ENCODE measurements at regions not wholly inside any gene's neighbourhood (a gene's known extent, or its start where the extent isn't known, plus 50 kb on each side); places are given as distances from the start of the nearest gene placed in this dataset.

DNA sequence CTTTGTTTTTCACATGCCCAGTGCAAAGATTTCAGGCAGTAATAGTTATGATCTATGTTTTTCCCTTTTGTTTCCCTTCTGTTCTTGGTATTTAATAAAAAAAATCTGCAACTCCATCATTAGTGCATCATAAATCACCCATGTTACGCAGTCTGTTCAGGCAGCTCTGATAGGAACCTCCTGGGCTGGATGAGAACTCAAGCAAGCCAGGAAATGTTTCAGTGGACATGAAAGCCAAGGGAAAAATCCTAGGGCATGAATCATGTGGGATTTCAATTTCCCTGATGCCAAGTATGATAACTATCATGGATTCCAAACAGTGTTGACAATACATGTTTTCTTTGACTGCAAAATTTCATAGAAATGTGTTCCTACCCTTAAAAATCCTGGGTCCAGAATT is 119.7 kb upstream of the TARS1 start:
- WGBS (ENCODE audit: insufficient coverage, low coverage, missing lambda C conversion rate): 8% methylated on average over 1 of the region's 1 CpG
- Histone ChIP-seq H2AFZ (ENCODE audit: low read depth, low read length) (no peak overlapping the region), H3K36me3 (ENCODE audit: control insufficient read depth, insufficient read depth, low read length) (no peaks in the 10 kb centered on the region), H3K9me3 (replicated peaks; ENCODE audit: control insufficient read depth, insufficient read depth, low read depth, low read length) (no peaks in the 10 kb centered on the region), H3K4me3 (no peak overlapping the region), H3K4me1 (replicated peaks in 1 of 2; ENCODE audit: control insufficient read depth in 2 of 2, insufficient read depth in 2 of 2, low read length in 2 of 2) (no peaks in the 10 kb centered on the region), H3K9ac (ENCODE audit: insufficient read depth in 1 of 2, low read depth in 2 of 2, low read length in 2 of 2) (no peak overlapping the region), H4K20me1 (replicated peaks; ENCODE audit: control insufficient read depth, insufficient read depth, low read length) (no peaks in the 10 kb centered on the region), H3K79me2 (ENCODE audit: control insufficient read depth, insufficient read depth, low read length) (no peaks in the 10 kb centered on the region), H3K9me1 (ENCODE audit: control insufficient read depth, insufficient read depth, low read length) (no peaks in the 10 kb centered on the region), H3K27me3 (ENCODE audit: control insufficient read depth in 2 of 2, insufficient read depth in 2 of 2, low read length in 2 of 2) (no peaks in the 10 kb centered on the region), H3K4me2 (ENCODE audit: insufficient read depth, low read length) (no peak overlapping the region), H3K27ac (ENCODE audit: extremely low read depth, low read depth, low read length) (no peak overlapping the region)
- intact Hi-C loops (cut with micrococcal nuclease) (no loop called here), in situ Hi-C loops (cut with MboI) (no loop called here)
- ATAC-seq: no peak
- no peak for DNase-seq (ENCODE audit: extremely low read depth in 1 of 4, low spot score in 3 of 4)
- TF ChIP-seq MAFG (tag; conservative IDR thresholded peaks at IDR 0.05) (no peak), HDAC3 (IDR thresholded peaks at IDR 0.05; ENCODE audit: borderline replicate concordance, partially characterized antibody) (no peak), CC2D1A (IDR thresholded peaks at IDR 0.05) (no peak), RCOR1 (IDR thresholded peaks at IDR 0.05; ENCODE audit: borderline replicate concordance in 1 of 2, low read depth in 2 of 2, low read length in 2 of 2) (no peak)
- POLR2A ChIA-PET: no interaction called here
- CTCF ChIA-PET (ENCODE audit: low intra/inter-chr PET ratio): no interaction called here
- no peak for FAIRE-seq
- BruUV-seq (replicated peaks): no TSS peak

DNA sequence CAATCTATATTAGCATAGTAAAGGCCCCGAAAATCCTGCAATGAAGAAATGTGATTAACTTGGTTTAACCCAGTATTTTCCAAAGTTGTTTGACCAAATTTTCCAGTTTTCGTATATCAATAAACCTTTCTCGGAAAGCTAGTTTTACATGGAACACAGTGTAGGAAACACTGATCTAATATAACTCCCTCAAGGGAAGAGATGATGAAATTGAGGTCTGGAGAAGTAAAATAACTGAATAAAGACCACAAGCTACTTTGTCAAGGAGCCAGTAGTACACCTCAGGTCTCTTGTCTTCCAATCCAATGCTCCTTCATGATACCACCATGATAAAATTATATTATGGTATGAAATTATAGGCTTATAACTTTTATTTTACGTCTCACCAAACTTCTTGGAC is 118.1 kb upstream of the TARS1 start:
- Histone ChIP-seq H3K27ac (ENCODE audit: extremely low read depth, low read depth, low read length) (no peak overlapping the region), H3K9me3 (replicated peaks; ENCODE audit: control insufficient read depth, insufficient read depth, low read depth, low read length) (no peaks in the 10 kb centered on the region), H3K9ac (ENCODE audit: insufficient read depth in 1 of 2, low read depth in 2 of 2, low read length in 2 of 2) (no peak overlapping the region), H2AFZ (ENCODE audit: low read depth, low read length) (no peak overlapping the region), H3K4me3 (no peak overlapping the region), H3K4me1 (replicated peaks in 1 of 2; ENCODE audit: control insufficient read depth in 2 of 2, insufficient read depth in 2 of 2, low read length in 2 of 2) (no peaks in the 10 kb centered on the region), H4K20me1 (replicated peaks; ENCODE audit: control insufficient read depth, insufficient read depth, low read length) (no peaks in the 10 kb centered on the region), H3K79me2 (ENCODE audit: control insufficient read depth, insufficient read depth, low read length) (no peaks in the 10 kb centered on the region), H3K4me2 (ENCODE audit: insufficient read depth, low read length) (no peak overlapping the region), H3K27me3 (ENCODE audit: control insufficient read depth in 2 of 2, insufficient read depth in 2 of 2, low read length in 2 of 2) (no peaks in the 10 kb centered on the region), H3K36me3 (ENCODE audit: control insufficient read depth, insufficient read depth, low read length) (no peaks in the 10 kb centered on the region), H3K9me1 (ENCODE audit: control insufficient read depth, insufficient read depth, low read length) (no peaks in the 10 kb centered on the region)
- ATAC-seq (no peak), DNase-seq (ENCODE audit: extremely low read depth in 1 of 4, low spot score in 3 of 4) (no peak), FAIRE-seq (no peak)
- intact Hi-C loops (cut with micrococcal nuclease): no loop called here
- CTCF ChIA-PET (ENCODE audit: low intra/inter-chr PET ratio): no interaction called here
- in situ Hi-C loops (cut with MboI): no loop called here
- TF ChIP-seq PHF21A (IDR thresholded peaks at IDR 0.05; ENCODE audit: borderline replicate concordance, low read depth) (no peak), COPS2 (conservative IDR thresholded peaks at IDR 0.05) (no peak), JUND (IDR thresholded peaks at IDR 0.05; ENCODE audit: borderline replicate concordance, low read depth, low read length) (no peak), JUND (tag; IDR thresholded peaks at IDR 0.05; ENCODE audit: borderline replicate concordance, low read depth, low read length) (no peak), EZH2 (IDR thresholded peaks at IDR 0.05; ENCODE audit: borderline replicate concordance, low read depth, low read length) (no peak), KAT8 (IDR thresholded peaks at IDR 0.05; ENCODE audit: low read depth) (no peak)
- TF ChIP-seq, protein P1, sequence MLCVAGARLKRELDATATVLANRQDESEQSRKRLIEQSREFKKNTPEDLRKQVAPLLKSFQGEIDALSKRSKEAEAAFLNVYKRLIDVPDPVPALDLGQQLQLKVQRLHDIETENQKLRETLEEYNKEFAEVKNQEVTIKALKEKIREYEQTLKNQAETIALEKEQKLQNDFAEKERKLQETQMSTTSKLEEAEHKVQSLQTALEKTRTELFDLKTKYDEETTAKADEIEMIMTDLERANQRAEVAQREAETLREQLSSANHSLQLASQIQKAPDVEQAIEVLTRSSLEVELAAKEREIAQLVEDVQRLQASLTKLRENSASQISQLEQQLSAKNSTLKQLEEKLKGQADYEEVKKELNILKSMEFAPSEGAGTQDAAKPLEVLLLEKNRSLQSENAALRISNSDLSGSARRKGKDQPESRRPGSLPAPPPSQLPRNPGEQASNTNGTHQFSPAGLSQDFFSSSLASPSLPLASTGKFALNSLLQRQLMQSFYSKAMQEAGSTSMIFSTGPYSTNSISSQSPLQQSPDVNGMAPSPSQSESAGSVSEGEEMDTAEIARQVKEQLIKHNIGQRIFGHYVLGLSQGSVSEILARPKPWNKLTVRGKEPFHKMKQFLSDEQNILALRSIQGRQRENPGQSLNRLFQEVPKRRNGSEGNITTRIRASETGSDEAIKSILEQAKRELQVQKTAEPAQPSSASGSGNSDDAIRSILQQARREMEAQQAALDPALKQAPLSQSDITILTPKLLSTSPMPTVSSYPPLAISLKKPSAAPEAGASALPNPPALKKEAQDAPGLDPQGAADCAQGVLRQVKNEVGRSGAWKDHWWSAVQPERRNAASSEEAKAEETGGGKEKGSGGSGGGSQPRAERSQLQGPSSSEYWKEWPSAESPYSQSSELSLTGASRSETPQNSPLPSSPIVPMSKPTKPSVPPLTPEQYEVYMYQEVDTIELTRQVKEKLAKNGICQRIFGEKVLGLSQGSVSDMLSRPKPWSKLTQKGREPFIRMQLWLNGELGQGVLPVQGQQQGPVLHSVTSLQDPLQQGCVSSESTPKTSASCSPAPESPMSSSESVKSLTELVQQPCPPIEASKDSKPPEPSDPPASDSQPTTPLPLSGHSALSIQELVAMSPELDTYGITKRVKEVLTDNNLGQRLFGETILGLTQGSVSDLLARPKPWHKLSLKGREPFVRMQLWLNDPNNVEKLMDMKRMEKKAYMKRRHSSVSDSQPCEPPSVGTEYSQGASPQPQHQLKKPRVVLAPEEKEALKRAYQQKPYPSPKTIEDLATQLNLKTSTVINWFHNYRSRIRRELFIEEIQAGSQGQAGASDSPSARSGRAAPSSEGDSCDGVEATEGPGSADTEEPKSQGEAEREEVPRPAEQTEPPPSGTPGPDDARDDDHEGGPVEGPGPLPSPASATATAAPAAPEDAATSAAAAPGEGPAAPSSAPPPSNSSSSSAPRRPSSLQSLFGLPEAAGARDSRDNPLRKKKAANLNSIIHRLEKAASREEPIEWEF (CRISPR knock-in tag; IDR thresholded peaks at IDR 0.05): no peak
- TF ChIP-seq, protein P2, sequence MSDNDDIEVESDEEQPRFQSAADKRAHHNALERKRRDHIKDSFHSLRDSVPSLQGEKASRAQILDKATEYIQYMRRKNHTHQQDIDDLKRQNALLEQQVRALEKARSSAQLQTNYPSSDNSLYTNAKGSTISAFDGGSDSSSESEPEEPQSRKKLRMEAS (CRISPR knock-in tag; IDR thresholded peaks at IDR 0.05): no peak
- no TSS peak for BruUV-seq (replicated peaks)
- WGBS (ENCODE audit: insufficient coverage, low coverage, missing lambda C conversion rate): 0% methylated on average over 4 of the region's 4 CpGs
- POLR2A ChIA-PET: no interaction called here
